Liver (tissue), 8 donors: ENCODE measurements at regions not wholly inside any gene's neighbourhood (a gene's known extent, or its start where the extent isn't known, plus 50 kb on each side); places are given as distances from the start of the nearest gene placed in this dataset.

Experiments used
- DNase-seq: peaks from one replicate; pipeline ENCODE4 v3.0.0-alpha.2; 2017; ENCODE audit warnings: low spot score
- H3K27ac ChIP-seq, 2 donors: one replicate each; pipeline ENCODE4 v1.7.0; 2013; ENCODE audit warnings: inconsistent platforms in 2 of 2, low read length in 2 of 2, control low read depth in 1 of 2, low read depth in 1 of 2, mild to moderate bottlenecking in 1 of 2
- H3K27me3 ChIP-seq, 4 donors: one replicate each; pipeline versions ENCODE4 v1.6.1 to v1.7.0; 2013; ENCODE audit warnings: low read length in 3 of 4, inconsistent platforms in 1 of 4, mild to moderate bottlenecking in 1 of 4, moderate library complexity in 1 of 4; ENCODE audit not compliant: control insufficient read depth in 4 of 4, insufficient read depth in 4 of 4
- H3K36me3 ChIP-seq, 4 donors: one replicate each; pipeline versions ENCODE4 v1.6.1 to v1.7.0; 2013; ENCODE audit warnings: low read length in 3 of 4, mild to moderate bottlenecking in 3 of 4, low read depth in 1 of 4, moderate library complexity in 1 of 4; ENCODE audit not compliant: control insufficient read depth in 4 of 4, insufficient read depth in 3 of 4
- H3K4me1 ChIP-seq, 4 donors: one replicate each; pipeline versions ENCODE4 v1.6.1 to v1.7.0; 2013; ENCODE audit warnings: low read length in 3 of 4, mild to moderate bottlenecking in 3 of 4, moderate library complexity in 1 of 4; ENCODE audit not compliant: control insufficient read depth in 4 of 4, insufficient read depth in 4 of 4
- H3K4me3 ChIP-seq, 3 donors: one replicate each; pipeline versions ENCODE4 v1.6.1 to v1.7.0; 2013; ENCODE audit warnings: low read length in 3 of 3, control low read depth in 1 of 3, low read depth in 1 of 3, mild to moderate bottlenecking in 1 of 3
- H3K9ac ChIP-seq, 2 donors: one replicate each; pipeline ENCODE4 v1.7.0; 2013; ENCODE audit warnings: low read length in 2 of 2, mild to moderate bottlenecking in 2 of 2, moderate library complexity in 2 of 2, control low read depth in 1 of 2, low read depth in 1 of 2
- H3K9me3 ChIP-seq, 4 donors: one replicate each; pipeline versions ENCODE4 v1.6.1 to v1.7.0; 2013; ENCODE audit warnings: low read length in 3 of 4; ENCODE audit not compliant: control insufficient read depth in 4 of 4
- ATF3 ChIP-seq: IDR thresholded peaks from 2 replicates; pipeline ENCODE4 v1.6.1; 2016; ENCODE audit warnings: antibody characterized with exemption
- EGR1 ChIP-seq, 2 donors: IDR thresholded peaks; 2 replicates each; pipeline ENCODE4 v1.6.1; 2016 to 2018; ENCODE audit warnings: antibody characterized with exemption in 2 of 2, low read depth in 2 of 2
- FOXA1 ChIP-seq: IDR thresholded peaks from 2 replicates; pipeline ENCODE4 v1.6.1; 2016; ENCODE audit warnings: antibody characterized with exemption
- FOXA2 ChIP-seq: IDR thresholded peaks from 2 replicates; pipeline ENCODE4 v1.6.1; 2016; ENCODE audit warnings: antibody characterized with exemption
- GABPA ChIP-seq, 2 donors: IDR thresholded peaks in 1 of 2; conservative IDR thresholded peaks in 1 of 2; 2 replicates each; pipeline ENCODE4 v1.6.1; 2016; ENCODE audit warnings: antibody characterized with exemption in 2 of 2, mild to moderate bottlenecking in 1 of 2, moderate library complexity in 1 of 2
- HNF4A ChIP-seq, 2 donors: conservative IDR thresholded peaks; 2 replicates each; pipeline ENCODE4 v1.6.1; 2016; ENCODE audit warnings: antibody characterized with exemption in 2 of 2, mild to moderate bottlenecking in 2 of 2
- HNF4G ChIP-seq: IDR thresholded peaks from 2 replicates; pipeline ENCODE4 v1.6.1; 2016; ENCODE audit warnings: antibody characterized with exemption
- JUND ChIP-seq, 2 donors: IDR thresholded peaks; 2 replicates each; pipeline ENCODE4 v1.6.1; 2016; ENCODE audit warnings: antibody characterized with exemption in 2 of 2
- MAX ChIP-seq: IDR thresholded peaks from 2 replicates; pipeline ENCODE4 v1.6.1; 2016; ENCODE audit warnings: antibody characterized with exemption
- NR2F2 ChIP-seq: IDR thresholded peaks from 2 replicates; pipeline ENCODE4 v1.6.1; 2016; ENCODE audit warnings: antibody characterized with exemption
- RAD21 ChIP-seq, 2 donors: IDR thresholded peaks; 2 replicates each; pipeline ENCODE4 v1.6.1; 2016; ENCODE audit warnings: antibody characterized with exemption in 2 of 2, mild to moderate bottlenecking in 2 of 2
- RXRA ChIP-seq, 2 donors: IDR thresholded peaks; 2 replicates each; pipeline ENCODE4 v1.6.1; 2017 to 2018; ENCODE audit warnings: antibody characterized with exemption in 2 of 2, mild to moderate bottlenecking in 1 of 2
- SP1 ChIP-seq: IDR thresholded peaks from 2 replicates; pipeline ENCODE4 v1.6.1; 2018; ENCODE audit warnings: antibody characterized with exemption, mild to moderate bottlenecking
- TAF1 ChIP-seq: conservative IDR thresholded peaks from 2 replicates; pipeline ENCODE4 v1.6.1; 2016; ENCODE audit warnings: antibody characterized with exemption, mild to moderate bottlenecking
- YY1 ChIP-seq: IDR thresholded peaks from 2 replicates; pipeline ENCODE4 v1.6.1; 2016; ENCODE audit warnings: antibody characterized with exemption, mild to moderate bottlenecking
- WGBS: extraction: QIAGEN DNeasy Blood & Tissue Kit; methylation state at CpG from one replicate; pipeline ENCODE4 v1.1.7; 2013; 5-methylcytosine and 5-hydroxymethylcytosine counted together
- TF ChIP-seq, protein P1 (sequence below): fragments of 150-350 bp; IDR thresholded peaks from 2 replicates; pipeline ENCODE4 v1.5.1; 2017; ENCODE audit warnings: improper control_type of control experiment, low read depth, low read length; ENCODE audit not compliant: missing input control
- TF ChIP-seq, protein P2 (sequence below): IDR thresholded peaks from 2 replicates; pipeline ENCODE4 v1.6.1; 2016; ENCODE audit warnings: antibody characterized with exemption
- TF ChIP-seq, protein P3 (sequence below): IDR thresholded peaks from 2 replicates; pipeline ENCODE4 v1.6.1; 2016; ENCODE audit warnings: antibody characterized with exemption, mild to moderate bottlenecking
- donor health status: healthy.
- donor health status: healthy.
- donor health status: healthy.
- donor health status: healthy.
- donor health status: healthy.

DNA sequence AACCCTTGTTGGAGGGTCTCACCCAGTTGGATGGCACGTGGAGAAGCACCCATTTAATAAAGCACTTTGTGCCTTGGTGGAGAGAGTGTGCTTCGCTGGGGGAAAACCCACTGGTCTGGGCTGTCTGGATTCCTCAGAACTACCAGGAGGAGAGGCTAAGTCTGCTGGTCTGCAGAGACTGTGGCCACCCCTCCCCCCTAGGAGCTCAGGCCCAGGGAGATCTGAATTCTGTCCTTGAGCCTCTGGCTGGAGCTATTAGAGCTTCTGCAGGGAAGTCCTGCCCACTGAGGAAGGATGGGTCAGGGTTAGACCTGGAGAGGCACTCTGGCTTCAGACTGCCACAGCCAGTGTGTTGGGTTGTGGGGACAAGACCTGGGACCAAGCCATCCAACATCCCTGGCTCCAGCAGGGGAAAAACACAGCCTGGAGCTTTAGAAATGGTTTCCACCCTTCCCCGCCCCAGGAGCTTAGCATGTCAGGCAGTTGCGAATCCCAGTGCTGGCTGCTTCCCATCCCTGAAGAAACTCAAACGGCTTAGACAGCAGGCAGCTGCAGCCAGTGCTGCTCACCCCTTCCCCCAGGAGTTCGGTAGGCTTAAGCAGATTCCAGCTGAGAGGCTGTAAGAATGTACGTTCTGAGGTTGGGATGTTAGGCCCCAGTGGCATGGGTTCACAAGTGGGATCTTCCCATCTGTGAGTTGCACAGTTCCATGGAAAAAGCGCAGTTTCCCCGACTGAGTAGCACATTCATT, 288.3 kb downstream of the TGFB2 start:
- Histone ChIP-seq H3K36me3 (no peaks in the 10 kb centered on the region), H3K9ac (no peak overlapping the region), H3K27me3 (no peaks in the 10 kb centered on the region), H3K4me1 (no peaks in the 10 kb centered on the region), H3K27ac (no peak overlapping the region), H3K9me3 (peaks cover 0 to 2% (median 0%) of the 10 kb centered on the region in 4 donors), H3K4me3 (no peak overlapping the region)
- WGBS = 86% methylated on average over 9 of the region's 9 CpGs
- no peak for DNase-seq
- TF ChIP-seq RAD21 (IDR thresholded peaks at IDR 0.05) = no peak
- TF ChIP-seq GABPA (IDR thresholded peaks at IDR 0.05 in 1 of 2, conservative IDR thresholded peaks at IDR 0.05 in 1 of 2) = no peak
- TF ChIP-seq SP1 = no peak
- TF ChIP-seq, protein P1, sequence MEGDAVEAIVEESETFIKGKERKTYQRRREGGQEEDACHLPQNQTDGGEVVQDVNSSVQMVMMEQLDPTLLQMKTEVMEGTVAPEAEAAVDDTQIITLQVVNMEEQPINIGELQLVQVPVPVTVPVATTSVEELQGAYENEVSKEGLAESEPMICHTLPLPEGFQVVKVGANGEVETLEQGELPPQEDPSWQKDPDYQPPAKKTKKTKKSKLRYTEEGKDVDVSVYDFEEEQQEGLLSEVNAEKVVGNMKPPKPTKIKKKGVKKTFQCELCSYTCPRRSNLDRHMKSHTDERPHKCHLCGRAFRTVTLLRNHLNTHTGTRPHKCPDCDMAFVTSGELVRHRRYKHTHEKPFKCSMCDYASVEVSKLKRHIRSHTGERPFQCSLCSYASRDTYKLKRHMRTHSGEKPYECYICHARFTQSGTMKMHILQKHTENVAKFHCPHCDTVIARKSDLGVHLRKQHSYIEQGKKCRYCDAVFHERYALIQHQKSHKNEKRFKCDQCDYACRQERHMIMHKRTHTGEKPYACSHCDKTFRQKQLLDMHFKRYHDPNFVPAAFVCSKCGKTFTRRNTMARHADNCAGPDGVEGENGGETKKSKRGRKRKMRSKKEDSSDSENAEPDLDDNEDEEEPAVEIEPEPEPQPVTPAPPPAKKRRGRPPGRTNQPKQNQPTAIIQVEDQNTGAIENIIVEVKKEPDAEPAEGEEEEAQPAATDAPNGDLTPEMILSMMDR = no peak
- no peak for TF ChIP-seq FOXA2
- TF ChIP-seq HNF4G = no peak
- TF ChIP-seq EGR1 (IDR thresholded peaks at IDR 0.05; ENCODE audit: low read depth in 2 of 2) = no peak
- no peak for TF ChIP-seq TAF1
- no peak for TF ChIP-seq JUND (IDR thresholded peaks at IDR 0.05)
- TF ChIP-seq, protein P2, sequence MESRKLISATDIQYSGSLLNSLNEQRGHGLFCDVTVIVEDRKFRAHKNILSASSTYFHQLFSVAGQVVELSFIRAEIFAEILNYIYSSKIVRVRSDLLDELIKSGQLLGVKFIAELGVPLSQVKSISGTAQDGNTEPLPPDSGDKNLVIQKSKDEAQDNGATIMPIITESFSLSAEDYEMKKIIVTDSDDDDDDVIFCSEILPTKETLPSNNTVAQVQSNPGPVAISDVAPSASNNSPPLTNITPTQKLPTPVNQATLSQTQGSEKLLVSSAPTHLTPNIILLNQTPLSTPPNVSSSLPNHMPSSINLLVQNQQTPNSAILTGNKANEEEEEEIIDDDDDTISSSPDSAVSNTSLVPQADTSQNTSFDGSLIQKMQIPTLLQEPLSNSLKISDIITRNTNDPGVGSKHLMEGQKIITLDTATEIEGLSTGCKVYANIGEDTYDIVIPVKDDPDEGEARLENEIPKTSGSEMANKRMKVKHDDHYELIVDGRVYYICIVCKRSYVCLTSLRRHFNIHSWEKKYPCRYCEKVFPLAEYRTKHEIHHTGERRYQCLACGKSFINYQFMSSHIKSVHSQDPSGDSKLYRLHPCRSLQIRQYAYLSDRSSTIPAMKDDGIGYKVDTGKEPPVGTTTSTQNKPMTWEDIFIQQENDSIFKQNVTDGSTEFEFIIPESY = no peak
- no peak for TF ChIP-seq ATF3
- TF ChIP-seq YY1 = no peak
- no peak for TF ChIP-seq RXRA (IDR thresholded peaks at IDR 0.05)
- TF ChIP-seq HNF4A (conservative IDR thresholded peaks at IDR 0.05) = no peak
- TF ChIP-seq MAX = no peak
- no peak for TF ChIP-seq NR2F2
- TF ChIP-seq, protein P3, sequence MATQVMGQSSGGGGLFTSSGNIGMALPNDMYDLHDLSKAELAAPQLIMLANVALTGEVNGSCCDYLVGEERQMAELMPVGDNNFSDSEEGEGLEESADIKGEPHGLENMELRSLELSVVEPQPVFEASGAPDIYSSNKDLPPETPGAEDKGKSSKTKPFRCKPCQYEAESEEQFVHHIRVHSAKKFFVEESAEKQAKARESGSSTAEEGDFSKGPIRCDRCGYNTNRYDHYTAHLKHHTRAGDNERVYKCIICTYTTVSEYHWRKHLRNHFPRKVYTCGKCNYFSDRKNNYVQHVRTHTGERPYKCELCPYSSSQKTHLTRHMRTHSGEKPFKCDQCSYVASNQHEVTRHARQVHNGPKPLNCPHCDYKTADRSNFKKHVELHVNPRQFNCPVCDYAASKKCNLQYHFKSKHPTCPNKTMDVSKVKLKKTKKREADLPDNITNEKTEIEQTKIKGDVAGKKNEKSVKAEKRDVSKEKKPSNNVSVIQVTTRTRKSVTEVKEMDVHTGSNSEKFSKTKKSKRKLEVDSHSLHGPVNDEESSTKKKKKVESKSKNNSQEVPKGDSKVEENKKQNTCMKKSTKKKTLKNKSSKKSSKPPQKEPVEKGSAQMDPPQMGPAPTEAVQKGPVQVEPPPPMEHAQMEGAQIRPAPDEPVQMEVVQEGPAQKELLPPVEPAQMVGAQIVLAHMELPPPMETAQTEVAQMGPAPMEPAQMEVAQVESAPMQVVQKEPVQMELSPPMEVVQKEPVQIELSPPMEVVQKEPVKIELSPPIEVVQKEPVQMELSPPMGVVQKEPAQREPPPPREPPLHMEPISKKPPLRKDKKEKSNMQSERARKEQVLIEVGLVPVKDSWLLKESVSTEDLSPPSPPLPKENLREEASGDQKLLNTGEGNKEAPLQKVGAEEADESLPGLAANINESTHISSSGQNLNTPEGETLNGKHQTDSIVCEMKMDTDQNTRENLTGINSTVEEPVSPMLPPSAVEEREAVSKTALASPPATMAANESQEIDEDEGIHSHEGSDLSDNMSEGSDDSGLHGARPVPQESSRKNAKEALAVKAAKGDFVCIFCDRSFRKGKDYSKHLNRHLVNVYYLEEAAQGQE = no peak
- TF ChIP-seq FOXA1 = no peak
